HL-60 (cell line): ENCODE measurements at regions not wholly inside any gene's neighbourhood (a gene's known extent, or its start where the extent isn't known, plus 50 kb on each side); places are given as distances from the start of the nearest gene placed in this dataset.

Source experiments
- DNase-seq, 2 experiments: peaks; one replicate each; pipeline ENCODE4 v3.0.0-alpha.2; 2010 to 2020; ENCODE audit warnings: low read depth in 1 of 2, low spot score in 1 of 2
- H3K27ac ChIP-seq: fragments of 250-450 bp; sonication (Bioruptor Pico); replicated peaks from 2 replicates; pipeline ENCODE4 v1.5.1; 2020; ENCODE audit warnings: mild to moderate bottlenecking, moderate library complexity
- H3K27me3 ChIP-seq: fragments of 250-450 bp; sonication (Bioruptor Pico); 2 replicates; pipeline ENCODE4 v1.5.1; 2021; ENCODE audit warnings: mild to moderate bottlenecking, moderate library complexity; ENCODE audit not compliant: insufficient read depth, poor library complexity, severe bottlenecking
- H3K4me3 ChIP-seq: replicated peaks from 2 replicates; pipeline ENCODE4 v1.5.1; 2011; ENCODE audit warnings: mild to moderate bottlenecking, control low read depth, low read length; ENCODE audit not compliant: insufficient read depth
- GABPA ChIP-seq: IDR thresholded peaks from 2 replicates; pipeline ENCODE4 v1.6.1; 2012; ENCODE audit warnings: low read depth
- POLR2AphosphoS5 ChIP-seq: IDR thresholded peaks from 2 replicates; pipeline ENCODE4 v1.6.1; 2012; ENCODE audit warnings: low read depth
- SPI1 ChIP-seq: IDR thresholded peaks from 2 replicates; pipeline ENCODE4 v1.6.1; 2012; ENCODE audit warnings: low read depth, mild to moderate bottlenecking, borderline replicate concordance
- TF ChIP-seq, protein P1 (sequence below): IDR thresholded peaks from 2 replicates; pipeline ENCODE4 v1.6.1; 2012; ENCODE audit warnings: low read depth; ENCODE audit not compliant: insufficient replicate concordance
- TF ChIP-seq, protein P2 (sequence below): IDR thresholded peaks from one replicate; pipeline ENCODE4 v1.5.1; 2011; ENCODE audit warnings: low read length, control low read depth, inconsistent platforms; ENCODE audit not compliant: insufficient read depth

DNA sequence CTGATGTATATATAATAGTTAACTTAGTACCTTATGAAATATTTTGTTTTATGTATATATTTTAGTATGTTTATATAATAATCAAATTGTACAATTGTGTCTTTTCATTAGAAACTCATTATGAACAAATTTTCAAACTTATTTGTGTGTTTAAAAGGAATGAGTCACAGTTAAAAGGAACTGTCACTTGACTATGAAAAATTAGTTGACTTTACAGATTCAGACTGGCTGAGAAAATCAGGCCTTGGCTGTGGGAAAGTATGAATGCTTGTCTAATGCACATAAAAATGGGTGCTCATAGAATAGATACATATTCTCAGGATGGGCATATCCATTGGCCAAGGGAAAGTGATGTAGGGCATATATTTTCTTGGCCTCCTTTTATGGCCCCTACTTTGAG lies 576.8 kb downstream of the SATB2 start:
- Histone ChIP-seq H3K27me3 (no peaks in the 10 kb centered on the region), H3K4me3 (no peak overlapping the region), H3K27ac (no peak overlapping the region)
- TF ChIP-seq SPI1 (no peak), GABPA (no peak), POLR2AphosphoS5 (no peak)
- TF ChIP-seq, protein P1, sequence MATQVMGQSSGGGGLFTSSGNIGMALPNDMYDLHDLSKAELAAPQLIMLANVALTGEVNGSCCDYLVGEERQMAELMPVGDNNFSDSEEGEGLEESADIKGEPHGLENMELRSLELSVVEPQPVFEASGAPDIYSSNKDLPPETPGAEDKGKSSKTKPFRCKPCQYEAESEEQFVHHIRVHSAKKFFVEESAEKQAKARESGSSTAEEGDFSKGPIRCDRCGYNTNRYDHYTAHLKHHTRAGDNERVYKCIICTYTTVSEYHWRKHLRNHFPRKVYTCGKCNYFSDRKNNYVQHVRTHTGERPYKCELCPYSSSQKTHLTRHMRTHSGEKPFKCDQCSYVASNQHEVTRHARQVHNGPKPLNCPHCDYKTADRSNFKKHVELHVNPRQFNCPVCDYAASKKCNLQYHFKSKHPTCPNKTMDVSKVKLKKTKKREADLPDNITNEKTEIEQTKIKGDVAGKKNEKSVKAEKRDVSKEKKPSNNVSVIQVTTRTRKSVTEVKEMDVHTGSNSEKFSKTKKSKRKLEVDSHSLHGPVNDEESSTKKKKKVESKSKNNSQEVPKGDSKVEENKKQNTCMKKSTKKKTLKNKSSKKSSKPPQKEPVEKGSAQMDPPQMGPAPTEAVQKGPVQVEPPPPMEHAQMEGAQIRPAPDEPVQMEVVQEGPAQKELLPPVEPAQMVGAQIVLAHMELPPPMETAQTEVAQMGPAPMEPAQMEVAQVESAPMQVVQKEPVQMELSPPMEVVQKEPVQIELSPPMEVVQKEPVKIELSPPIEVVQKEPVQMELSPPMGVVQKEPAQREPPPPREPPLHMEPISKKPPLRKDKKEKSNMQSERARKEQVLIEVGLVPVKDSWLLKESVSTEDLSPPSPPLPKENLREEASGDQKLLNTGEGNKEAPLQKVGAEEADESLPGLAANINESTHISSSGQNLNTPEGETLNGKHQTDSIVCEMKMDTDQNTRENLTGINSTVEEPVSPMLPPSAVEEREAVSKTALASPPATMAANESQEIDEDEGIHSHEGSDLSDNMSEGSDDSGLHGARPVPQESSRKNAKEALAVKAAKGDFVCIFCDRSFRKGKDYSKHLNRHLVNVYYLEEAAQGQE = no peak
- TF ChIP-seq, protein P2, sequence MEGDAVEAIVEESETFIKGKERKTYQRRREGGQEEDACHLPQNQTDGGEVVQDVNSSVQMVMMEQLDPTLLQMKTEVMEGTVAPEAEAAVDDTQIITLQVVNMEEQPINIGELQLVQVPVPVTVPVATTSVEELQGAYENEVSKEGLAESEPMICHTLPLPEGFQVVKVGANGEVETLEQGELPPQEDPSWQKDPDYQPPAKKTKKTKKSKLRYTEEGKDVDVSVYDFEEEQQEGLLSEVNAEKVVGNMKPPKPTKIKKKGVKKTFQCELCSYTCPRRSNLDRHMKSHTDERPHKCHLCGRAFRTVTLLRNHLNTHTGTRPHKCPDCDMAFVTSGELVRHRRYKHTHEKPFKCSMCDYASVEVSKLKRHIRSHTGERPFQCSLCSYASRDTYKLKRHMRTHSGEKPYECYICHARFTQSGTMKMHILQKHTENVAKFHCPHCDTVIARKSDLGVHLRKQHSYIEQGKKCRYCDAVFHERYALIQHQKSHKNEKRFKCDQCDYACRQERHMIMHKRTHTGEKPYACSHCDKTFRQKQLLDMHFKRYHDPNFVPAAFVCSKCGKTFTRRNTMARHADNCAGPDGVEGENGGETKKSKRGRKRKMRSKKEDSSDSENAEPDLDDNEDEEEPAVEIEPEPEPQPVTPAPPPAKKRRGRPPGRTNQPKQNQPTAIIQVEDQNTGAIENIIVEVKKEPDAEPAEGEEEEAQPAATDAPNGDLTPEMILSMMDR = no peak
- no peak for DNase-seq

DNA sequence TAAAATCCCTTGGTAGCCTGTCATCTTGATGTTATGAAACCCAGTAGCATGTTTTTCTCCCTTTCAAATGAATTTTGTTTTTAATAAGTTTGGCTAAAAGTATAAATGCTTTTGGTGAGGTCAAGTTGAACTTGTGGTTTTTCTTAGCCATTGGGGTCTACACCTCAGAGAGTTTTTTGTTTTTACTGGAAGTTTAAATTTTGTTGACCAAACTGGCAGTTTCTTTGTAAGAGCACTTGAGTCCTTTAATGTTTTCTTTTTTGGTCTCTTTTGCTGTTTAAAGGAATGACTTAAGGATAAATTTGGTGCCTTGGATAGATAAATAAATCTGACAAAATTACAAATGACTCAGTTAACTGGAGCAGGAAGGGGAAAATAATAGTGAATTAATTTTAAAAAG lies 577.3 kb downstream of the SATB2 start:
- TF ChIP-seq SPI1 (no peak), GABPA (no peak), POLR2AphosphoS5 (no peak)
- TF ChIP-seq, protein P2 = no peak
- TF ChIP-seq, protein P1 = no peak
- DNase-seq = no peak
- Histone ChIP-seq H3K27ac (no peak overlapping the region), H3K27me3 (no peaks in the 10 kb centered on the region), H3K4me3 (no peak overlapping the region)

DNA sequence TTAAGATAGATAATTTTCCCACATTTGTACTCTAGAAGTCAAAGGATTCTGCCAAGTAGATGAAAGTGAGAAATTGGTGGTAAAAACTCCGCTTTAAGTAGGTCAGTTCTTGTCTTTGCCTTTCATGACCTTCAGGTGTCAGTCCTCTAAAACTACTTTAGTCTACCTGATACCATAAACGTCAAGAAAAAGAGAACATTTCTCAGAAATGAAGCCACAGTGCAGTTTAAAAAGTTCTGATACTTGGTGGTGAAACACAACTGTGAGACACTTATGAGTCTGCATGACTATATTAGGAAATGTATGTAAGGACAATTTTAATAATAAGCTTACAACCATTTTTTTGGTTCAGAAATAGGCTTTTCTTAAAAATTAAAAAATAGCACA lies 583.3 kb downstream of the SATB2 start:
- no peak for DNase-seq
- H3K4me3 ChIP-seq = no peak overlapping the region
- TF ChIP-seq, protein P1 = no peak
- TF ChIP-seq, protein P2 = no peak
- TF ChIP-seq SPI1 = no peak
- no peak for TF ChIP-seq GABPA
- TF ChIP-seq POLR2AphosphoS5 = no peak
- no peak overlapping the region for H3K27ac ChIP-seq
- H3K27me3 ChIP-seq = no peaks in the 10 kb centered on the region
